ENCODE measurements at regions not wholly inside any gene's neighbourhood (a gene's known extent, or its start where the extent isn't known, plus 50 kb on each side); places are given as distances from the start of the nearest gene placed in this dataset.

- TF ChIP-seq CTCF (conservative IDR thresholded peaks at IDR 0.05; ENCODE audit: low read depth, low read length): no peak
- TF ChIP-seq EZH2 (IDR thresholded peaks at IDR 0.05; ENCODE audit: low read length, unreplicated experiment): no peak
- TF ChIP-seq EZH2phosphoT487 (IDR thresholded peaks at IDR 0.05; ENCODE audit: borderline replicate concordance, low read length): no peak
These were observed 150.0 kb upstream of the IRX2 start for GRCh38 chr5:2901511-2901910.
